ENCODE measurements at regions not wholly inside any gene's neighbourhood (a gene's known extent, or its start where the extent isn't known, plus 50 kb on each side); places are given as distances from the start of the nearest gene placed in this dataset.

DNA sequence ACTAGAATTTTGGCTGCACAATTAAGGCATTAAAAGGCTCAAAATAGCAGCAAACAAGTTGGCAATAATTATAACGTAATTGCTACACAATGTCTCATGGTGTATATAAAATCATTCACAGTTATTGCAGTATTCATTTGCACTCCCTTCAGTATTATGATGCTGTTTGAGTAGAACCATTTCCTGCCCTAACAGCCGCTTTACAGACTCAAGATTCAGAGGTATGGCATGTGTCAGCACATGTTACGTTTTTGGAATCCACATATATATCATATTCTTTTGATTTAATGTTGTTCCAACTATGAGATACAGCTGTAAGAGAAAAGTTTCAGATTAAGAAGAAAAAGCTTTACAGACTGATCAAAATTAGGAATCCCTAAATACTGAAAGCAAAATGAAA lies 56.3 kb upstream of the NCKAP5 start:
- Histone ChIP-seq H3K9ac (ENCODE audit: low read depth in 1 of 3, low read length in 3 of 3) (no peak overlapping the region), H3K27ac (ENCODE audit: low read depth, low read length) (no peak overlapping the region), H3K4me1 (ENCODE audit: control insufficient read depth in 3 of 3, insufficient read depth in 3 of 3, low read length in 3 of 3) (no peaks in the 10 kb centered on the region), H3K27me3 (ENCODE audit: control insufficient read depth in 3 of 3, insufficient read depth in 3 of 3, low read length in 3 of 3) (no peaks in the 10 kb centered on the region), H3K9me3 (ENCODE audit: control insufficient read depth in 3 of 3, low read length in 3 of 3) (no peaks in the 10 kb centered on the region), H3K36me3 (ENCODE audit: control insufficient read depth in 3 of 3, insufficient read depth in 3 of 3, low read length in 3 of 3) (no peaks in the 10 kb centered on the region), H3K4me3 (ENCODE audit: low read length in 3 of 3) (no peak overlapping the region)

DNA sequence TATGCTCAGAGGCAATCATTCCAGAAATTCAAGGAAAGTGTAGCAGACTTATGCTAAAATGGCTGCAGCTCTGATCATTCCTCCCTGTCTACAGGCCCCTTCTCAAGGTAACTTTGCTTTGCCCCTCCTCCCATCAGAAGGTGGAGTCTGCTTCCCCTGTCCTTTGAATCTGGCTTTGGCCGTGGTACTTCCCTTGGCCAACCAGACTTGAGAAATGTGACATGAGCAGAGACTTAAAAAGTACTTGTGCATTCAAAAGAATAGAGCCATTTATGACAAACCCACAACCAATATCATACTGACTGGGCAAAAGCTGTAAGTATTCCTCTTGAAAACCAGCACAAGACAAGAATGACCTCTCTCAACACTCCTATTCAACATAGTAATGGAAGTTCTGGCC lies 59.5 kb upstream of the NCKAP5 start:
- Histone ChIP-seq H3K27ac (ENCODE audit: low read depth, low read length) (no peak overlapping the region), H3K27me3 (ENCODE audit: control insufficient read depth in 3 of 3, insufficient read depth in 3 of 3, low read length in 3 of 3) (no peaks in the 10 kb centered on the region), H3K4me3 (ENCODE audit: low read length in 3 of 3) (no peak overlapping the region), H3K4me1 (ENCODE audit: control insufficient read depth in 3 of 3, insufficient read depth in 3 of 3, low read length in 3 of 3) (no peaks in the 10 kb centered on the region), H3K9ac (ENCODE audit: low read depth in 1 of 3, low read length in 3 of 3) (no peak overlapping the region), H3K9me3 (ENCODE audit: control insufficient read depth in 3 of 3, low read length in 3 of 3) (no peaks in the 10 kb centered on the region), H3K36me3 (ENCODE audit: control insufficient read depth in 3 of 3, insufficient read depth in 3 of 3, low read length in 3 of 3) (no peaks in the 10 kb centered on the region)

DNA sequence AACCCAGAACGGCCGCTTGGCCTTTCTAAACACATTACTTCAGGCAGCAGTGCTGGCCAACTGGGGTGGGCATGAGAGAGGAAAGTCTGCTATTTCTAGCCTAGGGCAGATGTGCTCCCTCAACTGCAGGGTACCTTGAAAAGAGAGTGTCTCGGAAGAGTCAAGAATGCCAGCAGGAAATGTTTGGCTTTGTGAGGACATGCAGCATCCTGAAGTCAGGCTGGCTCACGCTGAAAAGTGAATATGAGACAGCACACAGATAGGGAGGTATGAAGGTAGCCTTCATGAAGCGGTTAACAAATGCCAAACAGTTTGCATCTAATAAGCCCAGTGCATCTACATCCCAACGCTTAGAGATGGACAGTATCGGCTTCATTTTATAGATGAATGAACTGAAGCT lies 65.0 kb upstream of the NCKAP5 start:
- no peak overlapping the region for H3K9ac ChIP-seq (ENCODE audit: low read depth in 1 of 3, low read length in 3 of 3)
- H3K27me3 ChIP-seq (ENCODE audit: control insufficient read depth in 3 of 3, insufficient read depth in 3 of 3, low read length in 3 of 3), result no peaks in the 10 kb centered on the region
- H3K9me3 ChIP-seq (ENCODE audit: control insufficient read depth in 3 of 3, low read length in 3 of 3), result no peaks in the 10 kb centered on the region
- no peaks in the 10 kb centered on the region for H3K4me1 ChIP-seq (ENCODE audit: control insufficient read depth in 3 of 3, insufficient read depth in 3 of 3, low read length in 3 of 3)
- H3K27ac ChIP-seq (ENCODE audit: low read depth, low read length), result no peak overlapping the region
- H3K4me3 ChIP-seq (ENCODE audit: low read length in 3 of 3), result no peak overlapping the region
- H3K36me3 ChIP-seq (ENCODE audit: control insufficient read depth in 3 of 3, insufficient read depth in 3 of 3, low read length in 3 of 3), result no peaks in the 10 kb centered on the region

DNA sequence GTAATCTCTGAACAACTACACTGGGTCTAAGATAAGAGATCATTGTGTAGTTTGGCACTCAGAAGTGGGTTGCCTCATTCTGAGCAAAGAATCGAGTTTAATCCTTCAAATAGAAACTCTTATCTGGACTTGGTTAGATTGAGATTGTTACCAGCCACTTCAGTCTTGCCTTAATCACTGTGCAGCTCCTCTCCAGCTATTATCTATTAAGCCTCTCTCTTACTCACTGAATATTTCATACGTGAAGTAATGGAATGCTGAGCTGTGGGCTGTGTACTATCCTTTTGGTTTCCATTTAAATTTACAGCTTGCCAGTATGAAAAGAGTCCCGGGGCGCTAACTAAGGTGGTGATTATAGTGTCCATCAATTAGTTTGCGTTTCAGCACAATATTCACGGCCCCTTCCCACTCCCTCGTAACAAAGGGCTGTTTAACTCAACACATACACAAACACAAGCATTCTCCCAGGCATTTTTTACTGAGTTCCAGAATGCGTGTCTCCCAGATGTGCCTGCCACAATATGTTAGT lies 65.7 kb upstream of the NCKAP5 start:
- Histone ChIP-seq H3K36me3 (ENCODE audit: control insufficient read depth in 3 of 3, insufficient read depth in 3 of 3, low read length in 3 of 3) (no peaks in the 10 kb centered on the region), H3K27ac (ENCODE audit: low read depth, low read length) (no peak overlapping the region), H3K4me1 (ENCODE audit: control insufficient read depth in 3 of 3, insufficient read depth in 3 of 3, low read length in 3 of 3) (no peaks in the 10 kb centered on the region), H3K9ac (ENCODE audit: low read depth in 1 of 3, low read length in 3 of 3) (no peak overlapping the region), H3K27me3 (ENCODE audit: control insufficient read depth in 3 of 3, insufficient read depth in 3 of 3, low read length in 3 of 3) (no peaks in the 10 kb centered on the region), H3K4me3 (ENCODE audit: low read length in 3 of 3) (no peak overlapping the region), H3K9me3 (ENCODE audit: control insufficient read depth in 3 of 3, low read length in 3 of 3) (no peaks in the 10 kb centered on the region)

DNA sequence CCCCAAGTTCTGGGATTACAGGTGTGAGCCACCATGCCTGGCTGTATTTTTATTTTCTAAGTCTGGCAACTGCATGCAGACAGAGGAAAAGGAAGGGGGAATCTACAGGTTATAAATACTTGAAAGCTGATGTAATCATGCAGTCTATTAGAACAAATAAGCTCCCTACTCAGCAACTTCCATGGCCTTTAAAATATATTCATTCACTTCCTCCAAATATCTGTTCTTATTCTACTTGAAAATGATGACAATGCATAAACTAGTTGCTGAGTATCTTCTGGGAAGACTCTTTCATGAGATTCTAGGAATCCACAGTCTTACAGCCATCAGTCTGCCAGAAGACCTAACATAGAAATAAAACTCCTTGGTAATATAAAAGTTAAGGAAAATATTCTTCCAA lies 66.9 kb upstream of the NCKAP5 start:
- H3K36me3 ChIP-seq (ENCODE audit: control insufficient read depth in 3 of 3, insufficient read depth in 3 of 3, low read length in 3 of 3), result no peaks in the 10 kb centered on the region
- no peaks in the 10 kb centered on the region for H3K27me3 ChIP-seq (ENCODE audit: control insufficient read depth in 3 of 3, insufficient read depth in 3 of 3, low read length in 3 of 3)
- no peak overlapping the region for H3K27ac ChIP-seq (ENCODE audit: low read depth, low read length)
- H3K4me1 ChIP-seq (ENCODE audit: control insufficient read depth in 3 of 3, insufficient read depth in 3 of 3, low read length in 3 of 3), result no peaks in the 10 kb centered on the region
- no peak overlapping the region for H3K9ac ChIP-seq (ENCODE audit: low read depth in 1 of 3, low read length in 3 of 3)
- H3K4me3 ChIP-seq (ENCODE audit: low read length in 3 of 3), result no peak overlapping the region
- H3K9me3 ChIP-seq (ENCODE audit: control insufficient read depth in 3 of 3, low read length in 3 of 3), result no peaks in the 10 kb centered on the region

DNA sequence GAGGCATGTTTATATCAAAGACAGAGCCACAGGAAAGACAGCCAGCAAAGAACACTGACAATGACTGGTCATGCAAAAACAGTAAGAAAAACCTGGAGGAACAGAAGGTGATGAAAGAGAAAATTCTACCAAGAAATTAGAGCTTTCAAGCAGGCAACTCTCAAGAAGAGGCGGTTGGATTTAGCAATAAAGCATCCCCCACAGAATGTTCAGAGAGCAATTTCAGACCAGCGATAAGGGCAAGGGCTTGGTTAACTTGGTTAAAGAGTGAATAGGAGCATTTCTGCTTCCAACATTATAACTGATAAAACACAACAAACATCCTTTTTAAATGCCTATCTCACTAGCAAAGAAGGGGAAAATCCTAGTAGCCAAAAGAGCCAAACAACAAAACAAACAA lies 68.0 kb upstream of the NCKAP5 start:
- Histone ChIP-seq H3K36me3 (ENCODE audit: control insufficient read depth in 3 of 3, insufficient read depth in 3 of 3, low read length in 3 of 3) (no peaks in the 10 kb centered on the region), H3K27me3 (ENCODE audit: control insufficient read depth in 3 of 3, insufficient read depth in 3 of 3, low read length in 3 of 3) (no peaks in the 10 kb centered on the region), H3K9ac (ENCODE audit: low read depth in 1 of 3, low read length in 3 of 3) (no peak overlapping the region), H3K27ac (ENCODE audit: low read depth, low read length) (no peak overlapping the region), H3K9me3 (ENCODE audit: control insufficient read depth in 3 of 3, low read length in 3 of 3) (no peaks in the 10 kb centered on the region), H3K4me1 (ENCODE audit: control insufficient read depth in 3 of 3, insufficient read depth in 3 of 3, low read length in 3 of 3) (no peaks in the 10 kb centered on the region), H3K4me3 (ENCODE audit: low read length in 3 of 3) (no peak overlapping the region)

DNA sequence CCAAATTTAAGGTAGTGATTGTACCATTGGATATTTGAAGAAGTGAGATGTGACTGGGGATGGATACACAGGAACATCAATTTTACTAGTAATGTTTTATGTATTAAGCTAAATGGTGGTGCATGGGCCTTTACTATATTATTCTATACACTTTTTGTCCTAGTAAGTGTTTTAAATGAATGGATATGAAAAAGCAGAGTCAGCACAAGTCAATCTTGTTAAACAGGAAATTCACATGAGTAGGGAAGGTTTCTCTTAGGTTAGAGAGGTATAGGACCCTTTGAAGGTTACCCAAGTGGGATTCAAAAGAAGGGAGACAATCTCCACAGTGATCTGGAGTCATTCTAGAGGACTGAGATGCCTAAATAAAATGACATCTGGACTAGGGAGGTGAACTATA lies 71.8 kb upstream of the NCKAP5 start:
- no peak overlapping the region for H3K9ac ChIP-seq (ENCODE audit: low read depth in 1 of 3, low read length in 3 of 3)
- H3K27me3 ChIP-seq (ENCODE audit: control insufficient read depth in 3 of 3, insufficient read depth in 3 of 3, low read length in 3 of 3), result no peaks in the 10 kb centered on the region
- no peak overlapping the region for H3K4me3 ChIP-seq (ENCODE audit: low read length in 3 of 3)
- no peak overlapping the region for H3K27ac ChIP-seq (ENCODE audit: low read depth, low read length)
- no peaks in the 10 kb centered on the region for H3K4me1 ChIP-seq (ENCODE audit: control insufficient read depth in 3 of 3, insufficient read depth in 3 of 3, low read length in 3 of 3)
- H3K9me3 ChIP-seq (ENCODE audit: control insufficient read depth in 3 of 3, low read length in 3 of 3), result no peaks in the 10 kb centered on the region
- H3K36me3 ChIP-seq (ENCODE audit: control insufficient read depth in 3 of 3, insufficient read depth in 3 of 3, low read length in 3 of 3), result no peaks in the 10 kb centered on the region

DNA sequence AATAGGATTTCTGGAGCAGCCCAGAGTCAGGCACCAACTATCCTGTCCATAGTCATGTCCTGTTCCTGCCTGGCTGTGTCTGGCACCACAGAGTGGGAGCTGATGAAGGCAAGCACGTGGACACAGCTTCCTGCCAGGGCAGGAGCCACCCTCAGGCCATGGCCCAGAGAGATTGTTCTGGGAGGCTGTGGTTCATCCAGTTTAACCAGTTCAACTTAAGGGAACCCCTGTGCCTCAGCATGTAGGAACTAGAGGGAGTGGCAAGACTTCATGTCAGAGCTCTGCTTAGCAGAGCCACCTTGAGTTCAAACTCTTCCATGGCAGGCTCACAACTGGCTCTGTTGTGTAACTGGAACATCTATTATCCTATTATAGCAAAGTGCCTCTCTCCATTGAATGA lies 73.2 kb upstream of the NCKAP5 start:
- no peak overlapping the region for H3K4me3 ChIP-seq (ENCODE audit: low read length in 3 of 3)
- H3K9me3 ChIP-seq (ENCODE audit: control insufficient read depth in 3 of 3, low read length in 3 of 3), result no peaks in the 10 kb centered on the region
- H3K27me3 ChIP-seq (ENCODE audit: control insufficient read depth in 3 of 3, insufficient read depth in 3 of 3, low read length in 3 of 3), result no peaks in the 10 kb centered on the region
- no peak overlapping the region for H3K9ac ChIP-seq (ENCODE audit: low read depth in 1 of 3, low read length in 3 of 3)
- H3K36me3 ChIP-seq (ENCODE audit: control insufficient read depth in 3 of 3, insufficient read depth in 3 of 3, low read length in 3 of 3), result no peaks in the 10 kb centered on the region
- no peak overlapping the region for H3K27ac ChIP-seq (ENCODE audit: low read depth, low read length)
- no peaks in the 10 kb centered on the region for H3K4me1 ChIP-seq (ENCODE audit: control insufficient read depth in 3 of 3, insufficient read depth in 3 of 3, low read length in 3 of 3)

DNA sequence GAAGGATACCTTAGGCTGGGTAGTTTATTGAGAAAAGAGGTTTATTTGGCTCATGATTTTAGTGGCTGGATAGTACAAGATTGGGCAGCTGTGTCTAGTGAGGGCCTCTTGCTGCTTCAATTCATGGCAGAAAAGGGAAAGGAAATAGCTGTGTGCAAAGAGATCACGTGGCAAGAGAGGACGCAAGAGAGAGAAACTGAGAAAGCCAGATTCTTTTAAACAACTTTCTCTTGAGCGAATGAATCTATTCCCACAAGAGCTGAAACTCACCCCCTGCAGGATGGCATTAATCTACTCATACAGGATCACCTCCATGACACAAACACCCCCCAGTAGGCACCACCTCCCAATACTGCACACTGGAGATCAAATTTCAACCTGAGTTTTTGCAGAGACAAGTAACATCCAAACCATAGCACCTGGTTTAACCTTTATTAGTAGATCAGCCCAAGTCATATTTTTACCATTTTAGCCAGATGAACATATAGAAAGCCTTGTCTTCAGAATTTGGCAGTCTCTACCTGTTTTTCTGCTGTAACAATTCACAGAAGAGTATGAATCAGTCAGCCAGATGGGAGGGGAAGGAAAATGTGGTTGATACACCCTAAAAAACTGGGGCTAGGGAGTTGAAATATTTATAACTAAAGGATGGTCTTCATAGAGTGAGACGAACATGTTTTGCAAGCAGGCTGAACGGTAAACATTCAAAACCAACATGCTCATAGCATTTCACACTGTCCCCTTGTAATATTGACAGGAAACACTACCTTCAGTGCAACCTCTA lies 73.9 kb upstream of the NCKAP5 start:
- Histone ChIP-seq H3K36me3 (ENCODE audit: control insufficient read depth in 3 of 3, insufficient read depth in 3 of 3, low read length in 3 of 3) (no peaks in the 10 kb centered on the region), H3K27me3 (ENCODE audit: control insufficient read depth in 3 of 3, insufficient read depth in 3 of 3, low read length in 3 of 3) (no peaks in the 10 kb centered on the region), H3K27ac (ENCODE audit: low read depth, low read length) (no peak overlapping the region), H3K4me3 (ENCODE audit: low read length in 3 of 3) (no peak overlapping the region), H3K9me3 (ENCODE audit: control insufficient read depth in 3 of 3, low read length in 3 of 3) (no peaks in the 10 kb centered on the region), H3K4me1 (ENCODE audit: control insufficient read depth in 3 of 3, insufficient read depth in 3 of 3, low read length in 3 of 3) (no peaks in the 10 kb centered on the region), H3K9ac (ENCODE audit: low read depth in 1 of 3, low read length in 3 of 3) (no peak overlapping the region)

DNA sequence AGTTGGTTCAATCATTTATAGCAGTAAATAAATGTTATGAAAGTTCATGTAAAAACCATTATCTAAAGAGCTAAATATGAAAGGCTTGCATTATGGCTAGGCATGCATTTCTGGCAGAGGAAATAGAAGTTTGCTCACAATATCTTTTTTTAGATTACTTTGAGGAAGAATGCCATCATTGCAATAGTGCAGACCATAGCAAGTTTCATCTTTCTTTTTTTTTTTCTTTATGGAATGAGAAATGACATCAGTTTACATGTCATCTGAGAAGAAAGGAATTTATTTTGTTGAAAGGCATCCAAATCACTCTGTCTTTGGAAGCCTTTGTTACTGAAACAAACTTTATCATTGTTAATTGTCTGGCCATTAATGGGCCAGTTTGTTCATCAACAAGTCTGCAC lies 74.5 kb upstream of the NCKAP5 start:
- Histone ChIP-seq H3K27ac (ENCODE audit: low read depth, low read length) (no peak overlapping the region), H3K9me3 (ENCODE audit: control insufficient read depth in 3 of 3, low read length in 3 of 3) (no peaks in the 10 kb centered on the region), H3K36me3 (ENCODE audit: control insufficient read depth in 3 of 3, insufficient read depth in 3 of 3, low read length in 3 of 3) (no peaks in the 10 kb centered on the region), H3K9ac (ENCODE audit: low read depth in 1 of 3, low read length in 3 of 3) (no peak overlapping the region), H3K4me1 (ENCODE audit: control insufficient read depth in 3 of 3, insufficient read depth in 3 of 3, low read length in 3 of 3) (no peaks in the 10 kb centered on the region), H3K27me3 (ENCODE audit: control insufficient read depth in 3 of 3, insufficient read depth in 3 of 3, low read length in 3 of 3) (no peaks in the 10 kb centered on the region), H3K4me3 (ENCODE audit: low read length in 3 of 3) (no peak overlapping the region)
